ENCODE measurements at regions not wholly inside any gene's neighbourhood (a gene's known extent, or its start where the extent isn't known, plus 50 kb on each side); places are given as distances from the start of the nearest gene placed in this dataset.
"Not testable (repeated sequence)": the region's sequence is repeated elsewhere in the genome, so short reads cannot be mapped to it uniquely, and the experiment has no call there.

GRCh38 chr7:68187532-68187931 is 1190.9 kb downstream of the TYW1 start:
- DNase-seq (ENCODE audit: low read depth), result no peak
- Histone ChIP-seq H3K9me3 (ENCODE audit: insufficient read depth, low read depth, low read length) (no peaks in the 10 kb centered on the region), H3K4me3 (ENCODE audit: insufficient read depth, low read depth, low read length) (no peak overlapping the region), H3K27me3 (ENCODE audit: insufficient read depth, low read length) (no peaks in the 10 kb centered on the region), H3K36me3 (ENCODE audit: insufficient read depth, low read length) (no peaks in the 10 kb centered on the region), H3K27ac (ENCODE audit: low read depth, low read length) (no peak overlapping the region), H3K9ac (ENCODE audit: low read length) (no peak overlapping the region), H2AFZ (ENCODE audit: low read depth, low read length) (no peak overlapping the region), H3K4me1 (ENCODE audit: insufficient read depth, low read length) (no peaks in the 10 kb centered on the region), H3K4me2 (ENCODE audit: low read length) (no peak overlapping the region), H3K79me2 (ENCODE audit: insufficient read depth, low read length) (no peaks in the 10 kb centered on the region), H4K20me1 (ENCODE audit: insufficient read depth, low read length) (no peaks in the 10 kb centered on the region)
- H3K27me3 Mint-ChIP-seq (ENCODE audit: low read depth, unreplicated experiment), result no peaks in the 10 kb centered on the region
- no peak overlapping the region for H3K4me3 Mint-ChIP-seq (ENCODE audit: unreplicated experiment)
- TF ChIP-seq EZH2 (IDR thresholded peaks at IDR 0.05; ENCODE audit: insufficient read depth, low read length) (no peak), CTCF (IDR thresholded peaks at IDR 0.05; ENCODE audit: insufficient read depth, low read depth, low read length) (no peak)
- no peaks in the 10 kb centered on the region for H3K4me1 Mint-ChIP-seq (ENCODE audit: low read depth, unreplicated experiment)
- peaks cover 13% of the 10 kb centered on the region for H3K9me3 Mint-ChIP-seq (ENCODE audit: unreplicated experiment)
- H3K36me3 Mint-ChIP-seq (ENCODE audit: low read depth, unreplicated experiment), result no peaks in the 10 kb centered on the region
- no peak overlapping the region for H3K27ac Mint-ChIP-seq (ENCODE audit: unreplicated experiment)
- no peak for FAIRE-seq

GRCh38 chr7:68192941-68193340 is 1196.3 kb downstream of the TYW1 start:
- DNase-seq (ENCODE audit: low read depth) (no peak), FAIRE-seq (no peak)
- Histone ChIP-seq H3K36me3 (ENCODE audit: insufficient read depth, low read length) (no peaks in the 10 kb centered on the region), H4K20me1 (ENCODE audit: insufficient read depth, low read length) (no peaks in the 10 kb centered on the region), H3K9ac (ENCODE audit: low read length) (no peak overlapping the region), H3K79me2 (ENCODE audit: insufficient read depth, low read length) (no peaks in the 10 kb centered on the region), H3K27me3 (ENCODE audit: insufficient read depth, low read length) (no peaks in the 10 kb centered on the region), H3K4me2 (ENCODE audit: low read length) (no peak overlapping the region), H3K4me3 (ENCODE audit: insufficient read depth, low read depth, low read length) (no peak overlapping the region), H3K9me3 (ENCODE audit: insufficient read depth, low read depth, low read length) (no peaks in the 10 kb centered on the region), H3K27ac (ENCODE audit: low read depth, low read length) (no peak overlapping the region), H2AFZ (ENCODE audit: low read depth, low read length) (no peak overlapping the region), H3K4me1 (ENCODE audit: insufficient read depth, low read length) (no peaks in the 10 kb centered on the region)
- TF ChIP-seq EZH2 (IDR thresholded peaks at IDR 0.05; ENCODE audit: insufficient read depth, low read length), result no peak
- TF ChIP-seq CTCF (IDR thresholded peaks at IDR 0.05; ENCODE audit: insufficient read depth, low read depth, low read length), result no peak
- Mint-ChIP-seq H3K9me3 (ENCODE audit: unreplicated experiment) (peaks cover 10% of the 10 kb centered on the region), H3K4me1 (ENCODE audit: low read depth, unreplicated experiment) (no peaks in the 10 kb centered on the region), H3K4me3 (ENCODE audit: unreplicated experiment) (no peak overlapping the region), H3K36me3 (ENCODE audit: low read depth, unreplicated experiment) (no peaks in the 10 kb centered on the region), H3K27ac (ENCODE audit: unreplicated experiment) (no peak overlapping the region), H3K27me3 (ENCODE audit: low read depth, unreplicated experiment) (no peaks in the 10 kb centered on the region)

GRCh38 chr7:68195642-68196041 is 1199.0 kb downstream of the TYW1 start:
- H4K20me1 ChIP-seq (ENCODE audit: insufficient read depth, low read length); H3K4me2 ChIP-seq (ENCODE audit: low read length); H3K27me3 Mint-ChIP-seq (ENCODE audit: low read depth, unreplicated experiment); H3K4me3 Mint-ChIP-seq (ENCODE audit: unreplicated experiment); H3K27me3 ChIP-seq (ENCODE audit: insufficient read depth, low read length); FAIRE-seq; H3K36me3 Mint-ChIP-seq (ENCODE audit: low read depth, unreplicated experiment); H3K9me3 ChIP-seq (ENCODE audit: insufficient read depth, low read depth, low read length); H3K27ac Mint-ChIP-seq (ENCODE audit: unreplicated experiment); H3K4me1 ChIP-seq (ENCODE audit: insufficient read depth, low read length); H3K9ac ChIP-seq (ENCODE audit: low read length); H3K9me3 Mint-ChIP-seq (ENCODE audit: unreplicated experiment); H2AFZ ChIP-seq (ENCODE audit: low read depth, low read length); H3K27ac ChIP-seq (ENCODE audit: low read depth, low read length); H3K4me1 Mint-ChIP-seq (ENCODE audit: low read depth, unreplicated experiment); DNase-seq (ENCODE audit: low read depth); H3K4me3 ChIP-seq (ENCODE audit: insufficient read depth, low read depth, low read length); H3K79me2 ChIP-seq (ENCODE audit: insufficient read depth, low read length); H3K36me3 ChIP-seq (ENCODE audit: insufficient read depth, low read length): not testable (repeated sequence)

Measured in astrocyte (in vitro differentiated cells and primary cell).